ENCODE measurements at regions not wholly inside any gene's neighbourhood (a gene's known extent, or its start where the extent isn't known, plus 50 kb on each side); places are given as distances from the start of the nearest gene placed in this dataset.
"Not testable (repeated sequence)": the region's sequence is repeated elsewhere in the genome, so short reads cannot be mapped to it uniquely, and the experiment has no call there.

DNA sequence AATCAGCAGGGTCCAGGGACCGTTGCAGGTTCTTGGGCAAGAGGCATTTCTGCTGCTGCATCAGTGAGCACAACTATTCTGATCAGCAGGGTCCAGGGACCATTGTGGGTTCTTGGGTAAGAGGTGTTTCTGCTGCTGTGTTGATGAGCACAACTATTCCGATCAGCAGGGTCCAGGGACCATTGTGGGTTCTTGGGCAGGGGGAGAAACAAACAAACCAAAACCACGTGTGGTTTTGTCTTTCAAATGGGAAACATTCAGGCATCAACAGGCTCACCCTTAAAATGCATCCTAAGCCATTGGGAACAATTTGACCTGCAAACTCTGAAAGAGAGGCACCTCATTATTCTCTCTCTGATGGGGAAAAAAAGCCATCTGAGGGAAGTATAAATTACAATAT, 377.4 kb downstream of the OMA1 start:
- not testable (repeated sequence) for H3K4me3 ChIP-seq (ENCODE audit: low read length); H3K9me3 ChIP-seq (replicated peaks; ENCODE audit: control insufficient read depth, low read depth, low read length); H3K36me3 ChIP-seq (ENCODE audit: control insufficient read depth, insufficient read depth, low read length); H3K27ac ChIP-seq (ENCODE audit: low read length); H3K4me1 ChIP-seq (ENCODE audit: control insufficient read depth, insufficient read depth, low read length); DNase-seq; H3K27me3 ChIP-seq (ENCODE audit: control insufficient read depth, insufficient read depth, low read length)
- 44% methylated on average over 1 of the region's 3 CpGs for WGBS (ENCODE audit: insufficient coverage)

GRCh38 chr1:58167131-58167530, 379.4 kb downstream of the OMA1 start:
- not testable (repeated sequence) for H3K9me3 ChIP-seq (replicated peaks; ENCODE audit: control insufficient read depth, low read depth, low read length); H3K36me3 ChIP-seq (ENCODE audit: control insufficient read depth, insufficient read depth, low read length); DNase-seq; H3K4me1 ChIP-seq (ENCODE audit: control insufficient read depth, insufficient read depth, low read length); H3K27ac ChIP-seq (ENCODE audit: low read length); H3K27me3 ChIP-seq (ENCODE audit: control insufficient read depth, insufficient read depth, low read length); H3K4me3 ChIP-seq (ENCODE audit: low read length)
- WGBS (ENCODE audit: insufficient coverage): no CpG with 5 or more reads among the region's 1 CpG

GRCh38 chr1:58166417-58166816, 380.1 kb downstream of the OMA1 start:
- Histone ChIP-seq H3K27ac (ENCODE audit: low read length) (no peak overlapping the region), H3K36me3 (ENCODE audit: control insufficient read depth, insufficient read depth, low read length) (no peaks in the 10 kb centered on the region), H3K27me3 (ENCODE audit: control insufficient read depth, insufficient read depth, low read length) (no peaks in the 10 kb centered on the region), H3K4me3 (ENCODE audit: low read length) (no peak overlapping the region), H3K9me3 (replicated peaks; ENCODE audit: control insufficient read depth, low read depth, low read length) (no peaks in the 10 kb centered on the region), H3K4me1 (ENCODE audit: control insufficient read depth, insufficient read depth, low read length) (no peaks in the 10 kb centered on the region)
- 100% methylated on average over 1 of the region's 3 CpGs for WGBS (ENCODE audit: insufficient coverage)
- DNase-seq: no peak

DNA sequence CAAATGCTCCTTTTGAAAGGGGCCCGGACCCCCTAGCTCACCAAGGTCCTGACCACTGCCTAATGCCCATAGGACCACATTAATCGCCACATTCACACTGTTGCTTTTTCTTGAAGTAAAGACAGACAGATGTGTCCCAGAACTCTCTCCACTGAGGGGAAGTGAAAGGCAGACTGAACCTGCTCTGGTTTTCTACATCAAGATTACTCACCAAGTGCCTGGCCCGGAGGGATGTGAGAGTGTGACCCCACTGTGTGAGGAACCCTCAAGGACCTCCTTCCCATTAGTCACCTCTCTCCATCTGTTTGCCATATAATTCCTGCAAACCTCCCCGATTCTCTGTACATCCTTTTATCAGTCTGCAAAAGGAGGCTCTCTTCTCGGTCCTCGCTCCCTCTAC, 381.5 kb downstream of the OMA1 start:
- no peak for DNase-seq
- H3K27me3 ChIP-seq (ENCODE audit: control insufficient read depth, insufficient read depth, low read length): no peaks in the 10 kb centered on the region
- H3K36me3 ChIP-seq (ENCODE audit: control insufficient read depth, insufficient read depth, low read length): no peaks in the 10 kb centered on the region
- WGBS (ENCODE audit: insufficient coverage): 69% methylated on average over 2 of the region's 6 CpGs
- H3K4me1 ChIP-seq (ENCODE audit: control insufficient read depth, insufficient read depth, low read length): no peaks in the 10 kb centered on the region
- H3K9me3 ChIP-seq (replicated peaks; ENCODE audit: control insufficient read depth, low read depth, low read length): no peaks in the 10 kb centered on the region
- H3K4me3 ChIP-seq (ENCODE audit: low read length): no peak overlapping the region
- H3K27ac ChIP-seq (ENCODE audit: low read length): no peak overlapping the region

GRCh38 chr1:58162952-58163550, 383.5 kb downstream of the OMA1 start:
- H3K4me1 ChIP-seq (ENCODE audit: control insufficient read depth, insufficient read depth, low read length): no peaks in the 10 kb centered on the region
- H3K4me3 ChIP-seq (ENCODE audit: low read length): no peak overlapping the region
- no peaks in the 10 kb centered on the region for H3K27me3 ChIP-seq (ENCODE audit: control insufficient read depth, insufficient read depth, low read length)
- no peaks in the 10 kb centered on the region for H3K36me3 ChIP-seq (ENCODE audit: control insufficient read depth, insufficient read depth, low read length)
- 40% methylated on average over 2 of the region's 9 CpGs for WGBS (ENCODE audit: insufficient coverage)
- H3K9me3 ChIP-seq (replicated peaks; ENCODE audit: control insufficient read depth, low read depth, low read length): no peaks in the 10 kb centered on the region
- H3K27ac ChIP-seq (ENCODE audit: low read length): no peak overlapping the region
- peak; percentile 65 for DNase-seq

DNA sequence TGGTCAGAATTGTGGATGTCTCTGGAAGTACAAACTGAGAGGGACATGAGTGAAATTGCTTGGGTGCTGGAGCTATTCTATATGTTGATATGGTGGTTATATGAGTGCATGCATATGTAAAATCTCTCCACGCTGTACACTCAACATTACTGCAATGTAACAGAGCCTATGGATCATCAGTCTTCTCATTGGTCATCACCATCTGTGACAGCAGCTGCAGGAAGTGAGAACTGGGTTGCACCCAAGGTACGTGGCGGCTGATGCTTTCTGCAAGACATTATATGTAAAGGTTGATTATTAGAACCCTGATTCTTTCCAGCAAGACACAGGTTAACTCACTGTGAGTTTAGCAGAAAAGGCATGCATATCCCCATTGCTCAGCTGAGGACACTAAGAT, 387.1 kb downstream of the OMA1 start:
- Histone ChIP-seq H3K27ac (ENCODE audit: low read length) (no peak overlapping the region), H3K4me1 (ENCODE audit: control insufficient read depth, insufficient read depth, low read length) (no peaks in the 10 kb centered on the region), H3K27me3 (ENCODE audit: control insufficient read depth, insufficient read depth, low read length) (no peaks in the 10 kb centered on the region), H3K9me3 (replicated peaks; ENCODE audit: control insufficient read depth, low read depth, low read length) (no peaks in the 10 kb centered on the region), H3K4me3 (ENCODE audit: low read length) (no peak overlapping the region), H3K36me3 (ENCODE audit: control insufficient read depth, insufficient read depth, low read length) (no peaks in the 10 kb centered on the region)
- WGBS (ENCODE audit: insufficient coverage): no CpG with 5 or more reads among the region's 3 CpGs
- DNase-seq: no peak

DNA sequence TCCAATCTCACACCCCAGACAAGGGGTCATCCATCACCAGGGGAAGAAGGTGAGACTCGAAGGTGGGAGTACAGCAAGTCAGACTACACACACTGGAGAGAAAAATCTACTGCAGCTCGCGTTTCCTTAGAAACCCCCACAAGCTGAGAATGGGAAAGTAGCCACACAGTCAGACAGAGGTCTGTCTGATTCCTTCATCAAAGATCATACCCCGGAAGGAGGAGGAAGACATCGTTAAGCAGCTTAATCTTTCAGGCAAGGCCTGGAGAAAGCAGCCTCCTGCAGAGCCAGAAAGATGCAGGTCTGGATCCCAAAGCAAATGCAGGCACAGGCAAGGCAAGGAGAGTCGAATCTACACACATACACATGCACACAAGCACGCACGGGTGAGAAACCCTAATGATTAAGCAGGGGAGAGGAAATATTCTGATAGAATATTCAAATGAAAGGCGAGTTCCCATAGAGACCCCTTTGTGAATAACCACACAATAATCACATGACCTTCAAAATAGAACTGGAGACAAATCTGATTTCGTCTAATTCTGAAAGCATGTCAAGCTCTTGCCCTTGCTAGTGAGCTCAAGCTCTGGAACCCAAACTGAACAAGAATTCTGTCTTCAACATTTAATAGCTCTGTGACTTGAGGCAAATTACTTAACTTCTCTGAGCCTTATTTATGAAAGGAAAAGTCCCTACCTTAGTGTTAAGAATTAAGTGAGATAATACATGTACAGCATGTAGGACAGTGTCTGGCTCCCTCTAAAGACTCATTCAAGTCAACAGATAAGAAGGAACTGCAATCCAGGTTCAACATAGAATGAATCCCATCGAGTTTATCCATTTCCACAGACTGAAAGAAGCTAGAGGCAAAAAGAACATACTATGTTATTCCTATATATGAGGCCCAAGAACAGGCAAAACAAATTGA, 387.8 kb downstream of the OMA1 start:
- Histone ChIP-seq H3K4me3 (ENCODE audit: low read length) (no peak overlapping the region), H3K27me3 (ENCODE audit: control insufficient read depth, insufficient read depth, low read length) (no peaks in the 10 kb centered on the region), H3K36me3 (ENCODE audit: control insufficient read depth, insufficient read depth, low read length) (no peaks in the 10 kb centered on the region), H3K4me1 (ENCODE audit: control insufficient read depth, insufficient read depth, low read length) (no peaks in the 10 kb centered on the region), H3K27ac (ENCODE audit: low read length) (no peak overlapping the region), H3K9me3 (replicated peaks; ENCODE audit: control insufficient read depth, low read depth, low read length) (no peaks in the 10 kb centered on the region)
- DNase-seq: no peak
- no CpG with 5 or more reads among the region's 11 CpGs for WGBS (ENCODE audit: insufficient coverage)

DNA sequence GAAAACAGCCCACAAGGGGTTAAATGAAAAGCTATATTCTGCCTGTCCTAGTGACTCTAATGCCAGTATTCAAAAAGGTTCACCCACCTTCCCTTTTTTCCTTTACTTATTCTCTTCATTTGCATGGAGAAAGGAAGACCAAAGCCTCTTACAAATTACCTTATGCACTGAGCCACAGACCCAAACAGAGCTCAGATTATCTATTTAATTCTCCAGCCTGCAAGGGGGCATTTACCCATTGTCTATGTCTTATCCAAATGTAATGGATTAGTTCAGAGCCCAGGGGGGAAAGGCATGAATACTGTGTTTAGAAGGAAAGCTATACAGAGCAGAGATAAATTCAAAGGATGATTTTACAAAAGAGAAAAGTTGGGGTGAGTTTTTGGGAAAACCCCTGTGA, 388.5 kb downstream of the OMA1 start:
- no peak overlapping the region for H3K4me3 ChIP-seq (ENCODE audit: low read length)
- DNase-seq: no peak

GRCh38 chr1:58157256-58157655, 389.3 kb downstream of the OMA1 start:
- WGBS (ENCODE audit: insufficient coverage): 56% methylated on average over 3 of the region's 4 CpGs
- Histone ChIP-seq H3K9me3 (replicated peaks; ENCODE audit: control insufficient read depth, low read depth, low read length) (no peaks in the 10 kb centered on the region), H3K36me3 (ENCODE audit: control insufficient read depth, insufficient read depth, low read length) (no peaks in the 10 kb centered on the region), H3K4me3 (ENCODE audit: low read length) (no peak overlapping the region), H3K4me1 (ENCODE audit: control insufficient read depth, insufficient read depth, low read length) (no peaks in the 10 kb centered on the region), H3K27me3 (ENCODE audit: control insufficient read depth, insufficient read depth, low read length) (no peaks in the 10 kb centered on the region), H3K27ac (ENCODE audit: low read length) (no peak overlapping the region)
- DNase-seq: no peak

More for the DNA sequence above, 388.5 kb downstream of the OMA1 start:
- no peak overlapping the region for H3K27ac ChIP-seq (ENCODE audit: low read length)
- no peaks in the 10 kb centered on the region for H3K36me3 ChIP-seq (ENCODE audit: control insufficient read depth, insufficient read depth, low read length)
- H3K27me3 ChIP-seq (ENCODE audit: control insufficient read depth, insufficient read depth, low read length): no peaks in the 10 kb centered on the region
- H3K4me1 ChIP-seq (ENCODE audit: control insufficient read depth, insufficient read depth, low read length): no peaks in the 10 kb centered on the region
- H3K9me3 ChIP-seq (replicated peaks; ENCODE audit: control insufficient read depth, low read depth, low read length): no peaks in the 10 kb centered on the region

GRCh38 chr1:58156831-58157230, 389.7 kb downstream of the OMA1 start:
- H3K27ac ChIP-seq (ENCODE audit: low read length): no peak overlapping the region
- no peaks in the 10 kb centered on the region for H3K36me3 ChIP-seq (ENCODE audit: control insufficient read depth, insufficient read depth, low read length)
- no peaks in the 10 kb centered on the region for H3K9me3 ChIP-seq (replicated peaks; ENCODE audit: control insufficient read depth, low read depth, low read length)
- H3K27me3 ChIP-seq (ENCODE audit: control insufficient read depth, insufficient read depth, low read length): no peaks in the 10 kb centered on the region
- DNase-seq: no peak
- H3K4me1 ChIP-seq (ENCODE audit: control insufficient read depth, insufficient read depth, low read length): no peaks in the 10 kb centered on the region
- no peak overlapping the region for H3K4me3 ChIP-seq (ENCODE audit: low read length)
- 57% methylated on average over 1 of the region's 3 CpGs for WGBS (ENCODE audit: insufficient coverage)
